ENCODE measurements at regions not wholly inside any gene's neighbourhood (a gene's known extent, or its start where the extent isn't known, plus 50 kb on each side); places are given as distances from the start of the nearest gene placed in this dataset.

DNA sequence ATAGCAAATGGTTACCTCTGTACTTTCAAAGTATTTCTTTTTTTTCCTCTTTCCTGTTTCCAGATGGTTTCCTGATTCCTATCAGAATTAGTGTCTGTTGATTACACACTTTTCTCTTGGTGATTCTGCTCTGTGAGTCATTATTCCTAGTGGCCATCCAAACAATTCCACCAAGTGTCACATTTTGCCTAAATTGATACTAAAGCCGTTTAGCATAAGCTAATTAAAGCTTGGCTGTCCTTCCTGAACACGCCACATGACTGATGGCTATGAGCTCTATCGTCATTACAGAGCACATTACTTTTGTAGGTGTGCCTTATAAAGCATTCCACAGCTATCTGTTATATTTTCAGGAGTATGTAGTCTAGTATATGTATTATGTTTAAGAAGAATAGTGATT is 671.2 kb downstream of the CDH8 start:
- TF ChIP-seq, protein P1, sequence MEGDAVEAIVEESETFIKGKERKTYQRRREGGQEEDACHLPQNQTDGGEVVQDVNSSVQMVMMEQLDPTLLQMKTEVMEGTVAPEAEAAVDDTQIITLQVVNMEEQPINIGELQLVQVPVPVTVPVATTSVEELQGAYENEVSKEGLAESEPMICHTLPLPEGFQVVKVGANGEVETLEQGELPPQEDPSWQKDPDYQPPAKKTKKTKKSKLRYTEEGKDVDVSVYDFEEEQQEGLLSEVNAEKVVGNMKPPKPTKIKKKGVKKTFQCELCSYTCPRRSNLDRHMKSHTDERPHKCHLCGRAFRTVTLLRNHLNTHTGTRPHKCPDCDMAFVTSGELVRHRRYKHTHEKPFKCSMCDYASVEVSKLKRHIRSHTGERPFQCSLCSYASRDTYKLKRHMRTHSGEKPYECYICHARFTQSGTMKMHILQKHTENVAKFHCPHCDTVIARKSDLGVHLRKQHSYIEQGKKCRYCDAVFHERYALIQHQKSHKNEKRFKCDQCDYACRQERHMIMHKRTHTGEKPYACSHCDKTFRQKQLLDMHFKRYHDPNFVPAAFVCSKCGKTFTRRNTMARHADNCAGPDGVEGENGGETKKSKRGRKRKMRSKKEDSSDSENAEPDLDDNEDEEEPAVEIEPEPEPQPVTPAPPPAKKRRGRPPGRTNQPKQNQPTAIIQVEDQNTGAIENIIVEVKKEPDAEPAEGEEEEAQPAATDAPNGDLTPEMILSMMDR (conservative IDR thresholded peaks at IDR 0.05; ENCODE audit: low read depth, low read length) = no peak
- DNase-seq (ENCODE audit: low read depth) = peak; percentile 25
- no peak overlapping the region for H3K4me3 ChIP-seq (ENCODE audit: low read length)

DNA sequence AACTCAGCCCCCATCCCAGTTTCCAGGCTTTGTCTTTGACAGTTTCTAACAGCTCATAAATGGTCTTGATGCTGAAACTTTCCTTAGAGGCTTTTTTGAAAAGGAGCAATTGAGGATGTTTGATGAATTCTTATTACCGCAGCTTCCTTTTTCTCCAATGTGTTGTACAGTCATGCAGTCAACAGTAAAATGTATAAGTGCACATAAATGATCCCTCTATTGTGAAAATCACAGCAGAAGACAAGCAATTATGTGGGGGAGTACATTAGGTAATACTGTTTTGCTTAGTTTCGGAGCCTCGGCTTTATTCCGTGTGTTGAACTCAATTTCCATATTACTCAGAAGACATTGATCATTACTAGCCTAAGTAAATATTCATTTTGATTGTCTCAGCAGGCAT is 673.7 kb downstream of the CDH8 start:
- H3K4me3 ChIP-seq (ENCODE audit: low read length) = no peak overlapping the region
- TF ChIP-seq, protein P1 (conservative IDR thresholded peaks at IDR 0.05; ENCODE audit: low read depth, low read length) = no peak
- no peak for DNase-seq (ENCODE audit: low read depth)

DNA sequence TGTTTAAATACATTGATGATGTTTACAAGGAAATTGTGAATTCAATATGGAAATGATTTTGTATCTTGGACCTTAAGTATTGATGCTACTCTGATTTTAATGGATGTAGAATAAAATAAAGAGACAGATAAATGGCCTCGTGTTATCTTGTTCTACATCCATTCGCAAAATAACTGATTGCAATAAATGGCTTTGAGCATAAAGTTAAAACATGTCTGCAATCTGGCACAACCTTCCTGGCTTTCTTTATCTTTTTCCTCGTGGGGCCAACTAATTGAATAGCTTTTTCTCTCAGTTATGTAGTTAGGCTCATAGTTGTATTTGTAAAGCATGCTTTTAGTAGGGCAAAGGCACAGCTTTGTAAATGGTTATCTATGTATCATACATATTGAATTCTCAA is 691.4 kb downstream of the CDH8 start:
- H3K4me3 ChIP-seq (ENCODE audit: low read length) = no peak overlapping the region
- TF ChIP-seq, protein P1 (conservative IDR thresholded peaks at IDR 0.05; ENCODE audit: low read depth, low read length) = no peak
- no peak for DNase-seq (ENCODE audit: low read depth)

DNA sequence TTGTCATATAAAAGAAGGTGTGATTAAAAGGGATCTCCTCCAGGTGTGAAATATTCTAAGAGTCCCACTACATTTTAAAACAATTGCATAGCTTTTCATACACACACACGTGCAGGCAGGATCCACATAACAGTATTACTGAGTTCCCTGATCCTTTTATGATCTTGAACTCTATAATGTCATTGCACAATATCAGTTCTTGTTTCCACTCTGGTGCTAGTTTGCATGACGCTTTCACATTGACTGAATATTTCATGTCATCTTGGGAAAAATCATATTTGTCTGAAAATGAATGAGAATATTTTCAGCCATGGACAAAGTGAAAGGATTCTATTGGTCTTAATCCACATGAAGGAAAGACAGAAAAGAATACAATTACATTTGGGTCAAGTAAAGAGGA is 703.8 kb downstream of the CDH8 start:
- TF ChIP-seq, protein P1 (conservative IDR thresholded peaks at IDR 0.05; ENCODE audit: low read depth, low read length) = no peak
- DNase-seq (ENCODE audit: low read depth) = no peak
- H3K4me3 ChIP-seq (ENCODE audit: low read length) = no peak overlapping the region

DNA sequence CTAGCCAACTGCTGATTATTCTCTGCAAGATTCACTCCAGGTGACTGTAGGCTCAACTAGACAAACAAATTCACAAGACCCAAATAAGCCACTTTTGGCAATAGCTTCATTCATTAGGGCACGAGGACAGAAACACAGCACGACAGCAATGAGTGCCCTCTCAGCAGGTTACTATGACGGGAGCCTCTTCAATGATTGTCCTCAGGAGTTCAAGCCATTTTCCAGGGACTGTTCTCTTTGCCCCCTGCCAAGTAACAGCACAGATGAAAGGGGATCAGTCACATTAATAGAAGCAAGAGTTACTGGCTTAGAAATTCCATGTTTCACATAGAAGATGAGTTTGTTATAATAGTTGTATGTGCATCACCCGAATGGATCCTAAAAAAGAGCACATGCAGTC is 712.2 kb downstream of the CDH8 start:
- TF ChIP-seq, protein P1 (conservative IDR thresholded peaks at IDR 0.05; ENCODE audit: low read depth, low read length) = no peak
- DNase-seq (ENCODE audit: low read depth) = no peak
- H3K4me3 ChIP-seq (ENCODE audit: low read length) = no peak overlapping the region

DNA sequence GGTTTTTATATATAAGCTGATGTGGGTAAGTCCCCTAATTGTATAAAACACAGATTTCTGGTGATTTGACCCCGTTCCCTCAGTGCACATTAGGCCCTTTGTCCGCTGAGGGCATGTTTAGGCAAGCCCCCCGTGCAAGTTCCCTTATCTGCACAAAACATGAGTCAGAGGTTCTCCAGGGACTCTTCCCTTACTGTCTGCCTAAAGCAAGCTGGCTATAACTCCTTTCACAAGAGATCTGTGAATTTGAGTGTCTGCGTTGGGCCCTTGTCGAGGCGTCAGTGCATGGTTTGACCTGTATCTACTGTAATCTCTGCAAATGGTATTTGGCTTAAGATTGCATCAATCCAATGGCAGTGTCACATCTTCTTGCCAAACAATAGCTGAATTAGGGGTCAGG is 712.8 kb downstream of the CDH8 start:
- TF ChIP-seq, protein P1 (conservative IDR thresholded peaks at IDR 0.05; ENCODE audit: low read depth, low read length) = no peak
- H3K4me3 ChIP-seq (ENCODE audit: low read length) = no peak overlapping the region

DNA sequence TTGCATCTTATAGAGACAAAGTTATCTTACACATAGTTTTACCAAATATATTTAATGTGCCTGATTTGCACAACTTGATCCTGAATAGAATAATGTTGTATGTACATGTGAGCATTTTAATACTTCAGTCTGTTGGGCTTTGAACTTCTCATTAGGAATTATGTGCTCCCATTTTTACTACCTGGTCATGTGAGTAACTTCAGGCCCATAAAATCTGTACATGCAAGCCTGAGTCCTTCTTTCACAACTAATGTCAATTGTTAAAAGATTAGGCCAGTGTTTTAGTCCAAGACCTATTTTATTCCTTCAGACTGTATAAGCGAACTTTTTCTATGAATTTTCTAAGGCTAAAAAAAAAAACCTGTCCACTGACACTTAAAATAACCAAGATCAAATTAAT is 715.4 kb downstream of the CDH8 start:
- DNase-seq (ENCODE audit: low read depth) = no peak
- H3K4me3 ChIP-seq (ENCODE audit: low read length) = no peak overlapping the region
- TF ChIP-seq, protein P1 (conservative IDR thresholded peaks at IDR 0.05; ENCODE audit: low read depth, low read length) = no peak

More for the DNA sequence above, 712.8 kb downstream of the CDH8 start:
- DNase-seq (ENCODE audit: low read depth) = no peak
